ENCODE measurements at regions not wholly inside any gene's neighbourhood (a gene's known extent, or its start where the extent isn't known, plus 50 kb on each side); places are given as distances from the start of the nearest gene placed in this dataset.

- no peak for ATAC-seq
- Histone ChIP-seq H3K4me2 (no peak overlapping the region), H3K4me3 (no peak overlapping the region), H3K4me1 (no peaks in the 10 kb centered on the region), H3K9me3 (peaks cover 19% of the 10 kb centered on the region), H3K27ac (no peak overlapping the region)
- 35% methylated on average over 13 of the region's 13 CpGs for WGBS (ENCODE audit: missing lambda C conversion rate)
- POLR2A ChIA-PET, result no interaction called here
- CTCF ChIA-PET, result interaction anchor here (0.9 to 1.6 kb wide), 2 partner anchors 12 to 43 kb away, joined by 3 to 4 read pairs; no protein-coding TSS in a partner anchor
- no peak for TF ChIP-seq HEYL (CRISPR knock-in tag; IDR thresholded peaks at IDR 0.05)
- TF ChIP-seq BCL3 (IDR thresholded peaks at IDR 0.05), result no peak
- no peak for TF ChIP-seq NR3C1 (IDR thresholded peaks at IDR 0.05)
- no peak for TF ChIP-seq FOSL2 (IDR thresholded peaks at IDR 0.05)
- TF ChIP-seq FOSL2 (CRISPR knock-in tag; IDR thresholded peaks at IDR 0.05), result no peak
- TF ChIP-seq EP300 (IDR thresholded peaks at IDR 0.05), result no peak
- TF ChIP-seq HOXB5 (CRISPR knock-in tag; IDR thresholded peaks at IDR 0.05), result no peak
- TF ChIP-seq KDM1A (IDR thresholded peaks at IDR 0.05; ENCODE audit: low read depth), result no peak
- DNase-seq (ENCODE audit: low read depth in 1 of 2, low spot score in 1 of 2), result no peak
- FAIRE-seq, result no peak
Observed at GRCh38 chr14:104520620-104521410, 58.7 kb upstream of the C14orf180 start.

DNA sequence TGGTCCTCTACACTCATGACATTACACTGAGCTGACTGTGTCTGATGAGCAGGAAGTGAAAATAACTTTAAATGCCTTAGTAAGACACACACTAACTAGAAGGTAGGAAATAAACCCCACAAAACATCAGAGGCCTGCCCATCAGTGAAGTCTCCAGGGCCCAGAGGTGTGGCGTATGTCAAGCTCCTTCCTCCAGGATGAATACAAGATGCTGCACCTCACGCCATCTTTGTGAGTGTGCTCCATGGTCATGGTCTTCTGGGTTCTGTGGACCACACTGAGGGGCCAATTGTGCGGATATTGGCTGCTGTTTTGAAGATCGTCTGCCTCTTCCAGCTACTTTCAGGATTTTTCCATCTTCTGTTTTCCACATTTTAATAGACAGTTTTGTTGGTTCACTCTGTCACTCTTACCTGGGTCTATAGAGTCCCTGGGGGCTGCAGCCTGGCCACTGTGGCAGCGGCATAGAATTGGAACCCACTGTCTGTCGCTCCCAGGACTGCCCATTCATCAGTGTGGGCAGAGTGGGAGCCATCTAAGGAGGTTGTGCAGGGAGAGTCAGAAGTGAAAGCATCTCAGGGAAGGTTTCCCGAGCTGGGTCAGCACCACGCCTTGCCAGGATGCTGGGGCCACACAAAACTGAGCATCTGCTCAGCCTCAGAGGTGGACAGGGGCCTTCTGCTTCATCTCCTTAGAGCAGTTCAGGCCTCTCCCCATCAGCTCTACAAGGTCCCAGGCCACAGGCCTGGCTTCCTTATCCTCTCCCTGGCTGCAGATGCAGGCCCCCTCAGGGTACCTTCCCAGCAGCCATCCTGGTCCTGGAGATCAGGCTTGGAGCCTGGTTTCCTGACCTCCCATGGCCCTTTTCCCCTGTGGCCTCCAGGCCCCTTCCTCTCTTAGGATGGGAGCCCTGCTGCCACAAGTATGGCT is 57.5 kb upstream of the C14orf180 start:
- POLR2A ChIA-PET, result no interaction called here

GRCh38 chr14:104522926-104523545 is 56.5 kb upstream of the C14orf180 start:
- Histone ChIP-seq H3K4me1 (no peaks in the 10 kb centered on the region), H3K4me3 (no peak overlapping the region), H3K4me2 (no peak overlapping the region), H3K9me3 (peaks cover 6% of the 10 kb centered on the region; the same call in 2 of the 3 replicates), H3K27ac (no peak overlapping the region)
- no peak for TF ChIP-seq KDM5A (IDR thresholded peaks at IDR 0.05)
- TF ChIP-seq HEYL (CRISPR knock-in tag; IDR thresholded peaks at IDR 0.05), result no peak
- no peak for TF ChIP-seq CHD2 (IDR thresholded peaks at IDR 0.05; ENCODE audit: low read length, partially characterized antibody)
- ChIA-PET CTCF (interaction anchor here (1.2 to 1.6 kb wide), 2 partner anchors 28 to 41 kb away, joined by 4 read pairs; no protein-coding TSS in a partner anchor), POLR2A (no interaction called here)
- WGBS (ENCODE audit: missing lambda C conversion rate), result 72% methylated on average over 13 of the region's 13 CpGs
- DNase-seq (ENCODE audit: low read depth in 1 of 2, low spot score in 1 of 2) (no peak), FAIRE-seq (no peak), ATAC-seq (no peak)

More for the DNA sequence above, 57.5 kb upstream of the C14orf180 start:
- TF ChIP-seq CEBPB (IDR thresholded peaks at IDR 0.05) (no peak), FOSL2 (IDR thresholded peaks at IDR 0.05) (no peak), FOSL2 (CRISPR knock-in tag; IDR thresholded peaks at IDR 0.05) (no peak), BCL3 (IDR thresholded peaks at IDR 0.05) (no peak), GATA3 (IDR thresholded peaks at IDR 0.05; ENCODE audit: borderline replicate concordance) (no peak)
- DNase-seq (ENCODE audit: low read depth in 1 of 2, low spot score in 1 of 2), result no peak
- Histone ChIP-seq H3K27ac (no peak overlapping the region), H3K4me3 (no peak overlapping the region), H3K4me1 (no peaks in the 10 kb centered on the region), H3K9me3 (peaks cover 7% of the 10 kb centered on the region), H3K4me2 (no peak overlapping the region)
- FAIRE-seq, result no peak
- ATAC-seq, result no peak
- CTCF ChIA-PET, result interaction anchor here (0.9 to 1.6 kb wide), 2 partner anchors 13 to 42 kb away, joined by 3 to 4 read pairs; no protein-coding TSS in a partner anchor
- 38% methylated on average over 8 of the region's 8 CpGs for WGBS (ENCODE audit: missing lambda C conversion rate)

GRCh38 chr14:104523546-104523935 is 56.0 kb upstream of the C14orf180 start:
- Histone ChIP-seq H3K27ac (no peak overlapping the region), H3K9me3 (peaks cover 11% of the 10 kb centered on the region; the same call in 2 of the 3 replicates), H3K4me3 (no peak overlapping the region), H3K4me1 (no peaks in the 10 kb centered on the region), H3K4me2 (no peak overlapping the region)
- FAIRE-seq (no peak), ATAC-seq (no peak), DNase-seq (ENCODE audit: low read depth in 1 of 2, low spot score in 1 of 2) (no peak)
- ChIA-PET POLR2A (no interaction called here), CTCF (interaction anchor here (1.2 to 1.6 kb wide), 2 partner anchors 27 to 40 kb away, joined by 4 read pairs; no protein-coding TSS in a partner anchor)
- WGBS (ENCODE audit: missing lambda C conversion rate), result 58% methylated on average over 7 of the region's 7 CpGs
- no peak for TF ChIP-seq HDAC2 (IDR thresholded peaks at IDR 0.05)
- TF ChIP-seq RFX5 (IDR thresholded peaks at IDR 0.05), result no peak
- TF ChIP-seq, protein P1, sequence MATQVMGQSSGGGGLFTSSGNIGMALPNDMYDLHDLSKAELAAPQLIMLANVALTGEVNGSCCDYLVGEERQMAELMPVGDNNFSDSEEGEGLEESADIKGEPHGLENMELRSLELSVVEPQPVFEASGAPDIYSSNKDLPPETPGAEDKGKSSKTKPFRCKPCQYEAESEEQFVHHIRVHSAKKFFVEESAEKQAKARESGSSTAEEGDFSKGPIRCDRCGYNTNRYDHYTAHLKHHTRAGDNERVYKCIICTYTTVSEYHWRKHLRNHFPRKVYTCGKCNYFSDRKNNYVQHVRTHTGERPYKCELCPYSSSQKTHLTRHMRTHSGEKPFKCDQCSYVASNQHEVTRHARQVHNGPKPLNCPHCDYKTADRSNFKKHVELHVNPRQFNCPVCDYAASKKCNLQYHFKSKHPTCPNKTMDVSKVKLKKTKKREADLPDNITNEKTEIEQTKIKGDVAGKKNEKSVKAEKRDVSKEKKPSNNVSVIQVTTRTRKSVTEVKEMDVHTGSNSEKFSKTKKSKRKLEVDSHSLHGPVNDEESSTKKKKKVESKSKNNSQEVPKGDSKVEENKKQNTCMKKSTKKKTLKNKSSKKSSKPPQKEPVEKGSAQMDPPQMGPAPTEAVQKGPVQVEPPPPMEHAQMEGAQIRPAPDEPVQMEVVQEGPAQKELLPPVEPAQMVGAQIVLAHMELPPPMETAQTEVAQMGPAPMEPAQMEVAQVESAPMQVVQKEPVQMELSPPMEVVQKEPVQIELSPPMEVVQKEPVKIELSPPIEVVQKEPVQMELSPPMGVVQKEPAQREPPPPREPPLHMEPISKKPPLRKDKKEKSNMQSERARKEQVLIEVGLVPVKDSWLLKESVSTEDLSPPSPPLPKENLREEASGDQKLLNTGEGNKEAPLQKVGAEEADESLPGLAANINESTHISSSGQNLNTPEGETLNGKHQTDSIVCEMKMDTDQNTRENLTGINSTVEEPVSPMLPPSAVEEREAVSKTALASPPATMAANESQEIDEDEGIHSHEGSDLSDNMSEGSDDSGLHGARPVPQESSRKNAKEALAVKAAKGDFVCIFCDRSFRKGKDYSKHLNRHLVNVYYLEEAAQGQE (IDR thresholded peaks at IDR 0.05), result no peak
- no peak for TF ChIP-seq POLR2AphosphoS2 (conservative IDR thresholded peaks at IDR 0.05; ENCODE audit: low read length)
- no peak for TF ChIP-seq RARB (CRISPR knock-in tag; IDR thresholded peaks at IDR 0.05)
- TF ChIP-seq ZC3H11A (IDR thresholded peaks at IDR 0.05), result no peak
- no peak for TF ChIP-seq SMC3 (IDR thresholded peaks at IDR 0.05)
- no peak for TF ChIP-seq GATA3 (IDR thresholded peaks at IDR 0.05; ENCODE audit: borderline replicate concordance)
- TF ChIP-seq TP53 (CRISPR knock-in tag; IDR thresholded peaks at IDR 0.05), result no peak
- TF ChIP-seq MYC (IDR thresholded peaks at IDR 0.05; ENCODE audit: borderline replicate concordance, low read length), result no peak
- no peak for TF ChIP-seq ZFP36 (IDR thresholded peaks at IDR 0.05; ENCODE audit: borderline replicate concordance, partially characterized antibody)
- no peak for TF ChIP-seq POLR2A (IDR thresholded peaks at IDR 0.05; ENCODE audit: low read length)

Data from A549 (cell line).